ENCODE measurements at regions not wholly inside any gene's neighbourhood (a gene's known extent, or its start where the extent isn't known, plus 50 kb on each side); places are given as distances from the start of the nearest gene placed in this dataset.

- no peak for DNase-seq
- H3K36me3 ChIP-seq = no peaks in the 10 kb centered on the region
- no peaks in the 10 kb centered on the region for H3K27me3 ChIP-seq (ENCODE audit: insufficient read depth, low read depth, severe bottlenecking)
- TF ChIP-seq, protein P1, sequence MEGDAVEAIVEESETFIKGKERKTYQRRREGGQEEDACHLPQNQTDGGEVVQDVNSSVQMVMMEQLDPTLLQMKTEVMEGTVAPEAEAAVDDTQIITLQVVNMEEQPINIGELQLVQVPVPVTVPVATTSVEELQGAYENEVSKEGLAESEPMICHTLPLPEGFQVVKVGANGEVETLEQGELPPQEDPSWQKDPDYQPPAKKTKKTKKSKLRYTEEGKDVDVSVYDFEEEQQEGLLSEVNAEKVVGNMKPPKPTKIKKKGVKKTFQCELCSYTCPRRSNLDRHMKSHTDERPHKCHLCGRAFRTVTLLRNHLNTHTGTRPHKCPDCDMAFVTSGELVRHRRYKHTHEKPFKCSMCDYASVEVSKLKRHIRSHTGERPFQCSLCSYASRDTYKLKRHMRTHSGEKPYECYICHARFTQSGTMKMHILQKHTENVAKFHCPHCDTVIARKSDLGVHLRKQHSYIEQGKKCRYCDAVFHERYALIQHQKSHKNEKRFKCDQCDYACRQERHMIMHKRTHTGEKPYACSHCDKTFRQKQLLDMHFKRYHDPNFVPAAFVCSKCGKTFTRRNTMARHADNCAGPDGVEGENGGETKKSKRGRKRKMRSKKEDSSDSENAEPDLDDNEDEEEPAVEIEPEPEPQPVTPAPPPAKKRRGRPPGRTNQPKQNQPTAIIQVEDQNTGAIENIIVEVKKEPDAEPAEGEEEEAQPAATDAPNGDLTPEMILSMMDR (IDR thresholded peaks at IDR 0.05; ENCODE audit: low read depth, low read length) = no peak
- H3K27ac ChIP-seq = no peak overlapping the region
- H3K9me3 ChIP-seq (ENCODE audit: severe bottlenecking) = no peaks in the 10 kb centered on the region
- no peak overlapping the region for H3K4me3 ChIP-seq (ENCODE audit: low read depth, low read length)
Observed at GRCh38 chr2:146079216-146079615, 1559.3 kb upstream of the ZEB2 start.

DNA sequence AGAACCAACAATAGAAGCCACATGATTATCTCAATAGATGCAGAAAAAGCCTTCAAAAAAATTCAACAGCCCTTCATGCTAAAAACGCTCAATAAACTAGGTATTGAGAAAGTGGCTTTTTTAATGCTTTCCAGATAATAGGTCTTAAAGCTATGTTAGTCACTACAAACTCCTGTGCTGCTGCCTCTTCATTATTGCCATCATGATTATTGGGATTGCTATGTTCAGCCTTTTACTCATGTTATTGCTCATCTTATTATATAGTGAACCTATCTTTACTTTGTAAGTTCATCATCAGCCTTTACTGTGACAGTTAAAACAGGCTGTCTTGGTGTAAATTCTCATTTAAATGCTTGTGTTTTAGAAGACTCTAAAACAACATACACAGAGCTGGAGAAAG lies 1557.2 kb upstream of the ZEB2 start:
- TF ChIP-seq, protein P1 (IDR thresholded peaks at IDR 0.05; ENCODE audit: low read depth, low read length) = no peak
- H3K9me3 ChIP-seq (ENCODE audit: severe bottlenecking) = no peaks in the 10 kb centered on the region
- DNase-seq = no peak
- H3K36me3 ChIP-seq = no peaks in the 10 kb centered on the region
- H3K27ac ChIP-seq = no peak overlapping the region
- H3K27me3 ChIP-seq (ENCODE audit: insufficient read depth, low read depth, severe bottlenecking) = no peaks in the 10 kb centered on the region
- H3K4me3 ChIP-seq (ENCODE audit: low read depth, low read length) = no peak overlapping the region

- TF ChIP-seq, protein P1 (IDR thresholded peaks at IDR 0.05; ENCODE audit: low read depth, low read length) = no peak
- Histone ChIP-seq H3K27ac (no peak overlapping the region), H3K36me3 (no peaks in the 10 kb centered on the region), H3K27me3 (ENCODE audit: insufficient read depth, low read depth, severe bottlenecking) (no peaks in the 10 kb centered on the region), H3K4me3 (ENCODE audit: low read depth, low read length) (no peak overlapping the region), H3K9me3 (ENCODE audit: severe bottlenecking) (no peaks in the 10 kb centered on the region)
- DNase-seq = no peak
Observed at GRCh38 chr2:146068051-146068450, 1548.1 kb upstream of the ZEB2 start.

DNA sequence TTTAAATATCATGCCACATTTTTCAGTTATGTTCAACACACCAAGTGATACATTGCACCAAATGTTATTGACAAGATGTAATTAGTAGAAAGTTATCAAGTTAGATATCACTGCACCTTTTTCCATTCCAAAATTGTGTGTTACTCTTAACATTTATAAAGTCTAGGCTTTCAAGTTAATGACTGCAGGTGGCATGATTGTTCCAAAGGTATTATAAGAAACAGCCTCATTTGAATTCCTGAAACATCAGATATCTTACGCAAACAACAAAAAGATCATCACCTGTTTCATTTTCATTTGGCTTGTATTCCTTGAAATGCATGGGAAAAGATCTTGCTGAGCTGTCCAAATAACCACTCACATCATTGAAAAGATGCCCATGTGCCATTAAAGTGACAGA lies 1528.2 kb upstream of the ZEB2 start:
- Histone ChIP-seq H3K27me3 (ENCODE audit: insufficient read depth, low read depth, severe bottlenecking) (no peaks in the 10 kb centered on the region), H3K36me3 (no peaks in the 10 kb centered on the region), H3K27ac (no peak overlapping the region), H3K9me3 (ENCODE audit: severe bottlenecking) (no peaks in the 10 kb centered on the region), H3K4me3 (ENCODE audit: low read depth, low read length) (no peak overlapping the region)
- TF ChIP-seq, protein P1 (IDR thresholded peaks at IDR 0.05; ENCODE audit: low read depth, low read length) = no peak
- DNase-seq = no peak

- peak; percentile 85 for DNase-seq
- TF ChIP-seq, protein P1 (IDR thresholded peaks at IDR 0.05; ENCODE audit: low read depth, low read length) = no peak
- no peaks in the 10 kb centered on the region for H3K27me3 ChIP-seq (ENCODE audit: insufficient read depth, low read depth, severe bottlenecking)
- H3K4me3 ChIP-seq (ENCODE audit: low read depth, low read length) = peak overlapping the region; percentile 10; the same call in 1 of the 2 replicates
- H3K27ac ChIP-seq = peak overlapping the region; percentile 37
- no peaks in the 10 kb centered on the region for H3K9me3 ChIP-seq (ENCODE audit: severe bottlenecking)
- H3K36me3 ChIP-seq = no peaks in the 10 kb centered on the region
Observed at GRCh38 chr2:146041274-146041910, 1521.5 kb upstream of the ZEB2 start.

GRCh38 chr2:146040051-146040450 lies 1520.1 kb upstream of the ZEB2 start:
- no peak overlapping the region for H3K27ac ChIP-seq
- H3K9me3 ChIP-seq (ENCODE audit: severe bottlenecking) = no peaks in the 10 kb centered on the region
- TF ChIP-seq, protein P1 (IDR thresholded peaks at IDR 0.05; ENCODE audit: low read depth, low read length) = no peak
- H3K36me3 ChIP-seq = no peaks in the 10 kb centered on the region
- no peaks in the 10 kb centered on the region for H3K27me3 ChIP-seq (ENCODE audit: insufficient read depth, low read depth, severe bottlenecking)
- H3K4me3 ChIP-seq (ENCODE audit: low read depth, low read length) = no peak overlapping the region
- no peak for DNase-seq

Measured in WERI-Rb-1 (cell line).